Liver (tissue), 8 donors: ENCODE measurements at regions not wholly inside any gene's neighbourhood (a gene's known extent, or its start where the extent isn't known, plus 50 kb on each side); places are given as distances from the start of the nearest gene placed in this dataset.

Source experiments
- DNase-seq: peaks from one replicate; pipeline ENCODE4 v3.0.0-alpha.2; 2017; ENCODE audit warnings: low spot score
- H3K27ac ChIP-seq, 2 donors: one replicate each; pipeline ENCODE4 v1.7.0; 2013; ENCODE audit warnings: inconsistent platforms in 2 of 2, low read length in 2 of 2, control low read depth in 1 of 2, low read depth in 1 of 2, mild to moderate bottlenecking in 1 of 2
- H3K27me3 ChIP-seq, 4 donors: one replicate each; pipeline versions ENCODE4 v1.6.1 to v1.7.0; 2013; ENCODE audit warnings: low read length in 3 of 4, inconsistent platforms in 1 of 4, mild to moderate bottlenecking in 1 of 4, moderate library complexity in 1 of 4; ENCODE audit not compliant: control insufficient read depth in 4 of 4, insufficient read depth in 4 of 4
- H3K36me3 ChIP-seq, 4 donors: one replicate each; pipeline versions ENCODE4 v1.6.1 to v1.7.0; 2013; ENCODE audit warnings: low read length in 3 of 4, mild to moderate bottlenecking in 3 of 4, low read depth in 1 of 4, moderate library complexity in 1 of 4; ENCODE audit not compliant: control insufficient read depth in 4 of 4, insufficient read depth in 3 of 4
- H3K4me1 ChIP-seq, 4 donors: one replicate each; pipeline versions ENCODE4 v1.6.1 to v1.7.0; 2013; ENCODE audit warnings: low read length in 3 of 4, mild to moderate bottlenecking in 3 of 4, moderate library complexity in 1 of 4; ENCODE audit not compliant: control insufficient read depth in 4 of 4, insufficient read depth in 4 of 4
- H3K4me3 ChIP-seq, 3 donors: one replicate each; pipeline versions ENCODE4 v1.6.1 to v1.7.0; 2013; ENCODE audit warnings: low read length in 3 of 3, control low read depth in 1 of 3, low read depth in 1 of 3, mild to moderate bottlenecking in 1 of 3
- H3K9ac ChIP-seq, 2 donors: one replicate each; pipeline ENCODE4 v1.7.0; 2013; ENCODE audit warnings: low read length in 2 of 2, mild to moderate bottlenecking in 2 of 2, moderate library complexity in 2 of 2, control low read depth in 1 of 2, low read depth in 1 of 2
- H3K9me3 ChIP-seq, 4 donors: one replicate each; pipeline versions ENCODE4 v1.6.1 to v1.7.0; 2013; ENCODE audit warnings: low read length in 3 of 4; ENCODE audit not compliant: control insufficient read depth in 4 of 4
- EGR1 ChIP-seq, 2 donors: IDR thresholded peaks; 2 replicates each; pipeline ENCODE4 v1.6.1; 2016 to 2018; ENCODE audit warnings: antibody characterized with exemption in 2 of 2, low read depth in 2 of 2
- FOXA1 ChIP-seq: IDR thresholded peaks from 2 replicates; pipeline ENCODE4 v1.6.1; 2016; ENCODE audit warnings: antibody characterized with exemption
- FOXA2 ChIP-seq: IDR thresholded peaks from 2 replicates; pipeline ENCODE4 v1.6.1; 2016; ENCODE audit warnings: antibody characterized with exemption
- GABPA ChIP-seq, 2 donors: IDR thresholded peaks in 1 of 2; conservative IDR thresholded peaks in 1 of 2; 2 replicates each; pipeline ENCODE4 v1.6.1; 2016; ENCODE audit warnings: antibody characterized with exemption in 2 of 2, mild to moderate bottlenecking in 1 of 2, moderate library complexity in 1 of 2
- HNF4G ChIP-seq: IDR thresholded peaks from 2 replicates; pipeline ENCODE4 v1.6.1; 2016; ENCODE audit warnings: antibody characterized with exemption
- JUND ChIP-seq, 2 donors: IDR thresholded peaks; 2 replicates each; pipeline ENCODE4 v1.6.1; 2016; ENCODE audit warnings: antibody characterized with exemption in 2 of 2
- NR2F2 ChIP-seq: IDR thresholded peaks from 2 replicates; pipeline ENCODE4 v1.6.1; 2016; ENCODE audit warnings: antibody characterized with exemption
- RXRA ChIP-seq, 2 donors: IDR thresholded peaks; 2 replicates each; pipeline ENCODE4 v1.6.1; 2017 to 2018; ENCODE audit warnings: antibody characterized with exemption in 2 of 2, mild to moderate bottlenecking in 1 of 2
- TAF1 ChIP-seq: conservative IDR thresholded peaks from 2 replicates; pipeline ENCODE4 v1.6.1; 2016; ENCODE audit warnings: antibody characterized with exemption, mild to moderate bottlenecking
- YY1 ChIP-seq: IDR thresholded peaks from 2 replicates; pipeline ENCODE4 v1.6.1; 2016; ENCODE audit warnings: antibody characterized with exemption, mild to moderate bottlenecking
- WGBS: extraction: QIAGEN DNeasy Blood & Tissue Kit; methylation state at CpG from one replicate; pipeline ENCODE4 v1.1.7; 2013; 5-methylcytosine and 5-hydroxymethylcytosine counted together
- TF ChIP-seq, protein P1 (sequence below): IDR thresholded peaks from 2 replicates; pipeline ENCODE4 v1.6.1; 2016; ENCODE audit warnings: antibody characterized with exemption
- TF ChIP-seq, protein P2 (sequence below): IDR thresholded peaks from 2 replicates; pipeline ENCODE4 v1.6.1; 2016; ENCODE audit warnings: antibody characterized with exemption
- TF ChIP-seq, protein P3 (sequence below): fragments of 150-350 bp; IDR thresholded peaks from 2 replicates; pipeline ENCODE4 v1.5.1; 2017; ENCODE audit warnings: improper control_type of control experiment, low read depth, low read length; ENCODE audit not compliant: missing input control
- TF ChIP-seq, protein P4 (sequence below): IDR thresholded peaks from 2 replicates; pipeline ENCODE4 v1.6.1; 2016; ENCODE audit warnings: antibody characterized with exemption, mild to moderate bottlenecking
- TF ChIP-seq, protein P5 (sequence below): IDR thresholded peaks from 2 replicates; pipeline ENCODE4 v1.6.1; 2016; ENCODE audit warnings: antibody characterized with exemption
- donor health status: healthy.
- donor health status: healthy.
- donor health status: healthy.
- donor health status: healthy.
- donor health status: healthy.

DNA sequence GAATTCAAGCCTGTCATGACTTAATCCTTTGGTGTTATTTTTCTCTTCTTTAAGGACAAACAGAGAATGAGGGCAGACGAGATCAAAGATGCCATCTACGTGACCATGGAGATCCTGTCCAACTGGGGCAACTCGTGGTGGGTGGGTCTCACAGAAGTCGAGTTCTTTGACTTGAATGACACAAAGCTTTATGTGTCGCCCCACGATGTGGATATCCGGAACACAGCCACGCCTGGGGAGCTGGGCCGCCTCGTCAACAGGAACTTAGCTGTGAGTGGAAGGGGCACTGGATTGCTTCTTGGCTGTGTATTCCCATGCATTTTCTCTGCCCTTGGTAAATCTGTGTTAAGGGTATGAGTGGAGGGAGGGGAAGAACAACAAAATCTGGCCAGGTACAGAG lies 158.7 kb downstream of the KATNIP start:
- no peak overlapping the region for H3K27ac ChIP-seq
- H3K4me1 ChIP-seq: no peaks in the 10 kb centered on the region
- WGBS: 88% methylated on average over 10 of the region's 10 CpGs
- no peaks in the 10 kb centered on the region for H3K9me3 ChIP-seq
- TF ChIP-seq, protein P1, sequence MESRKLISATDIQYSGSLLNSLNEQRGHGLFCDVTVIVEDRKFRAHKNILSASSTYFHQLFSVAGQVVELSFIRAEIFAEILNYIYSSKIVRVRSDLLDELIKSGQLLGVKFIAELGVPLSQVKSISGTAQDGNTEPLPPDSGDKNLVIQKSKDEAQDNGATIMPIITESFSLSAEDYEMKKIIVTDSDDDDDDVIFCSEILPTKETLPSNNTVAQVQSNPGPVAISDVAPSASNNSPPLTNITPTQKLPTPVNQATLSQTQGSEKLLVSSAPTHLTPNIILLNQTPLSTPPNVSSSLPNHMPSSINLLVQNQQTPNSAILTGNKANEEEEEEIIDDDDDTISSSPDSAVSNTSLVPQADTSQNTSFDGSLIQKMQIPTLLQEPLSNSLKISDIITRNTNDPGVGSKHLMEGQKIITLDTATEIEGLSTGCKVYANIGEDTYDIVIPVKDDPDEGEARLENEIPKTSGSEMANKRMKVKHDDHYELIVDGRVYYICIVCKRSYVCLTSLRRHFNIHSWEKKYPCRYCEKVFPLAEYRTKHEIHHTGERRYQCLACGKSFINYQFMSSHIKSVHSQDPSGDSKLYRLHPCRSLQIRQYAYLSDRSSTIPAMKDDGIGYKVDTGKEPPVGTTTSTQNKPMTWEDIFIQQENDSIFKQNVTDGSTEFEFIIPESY: no peak
- TF ChIP-seq FOXA1 (no peak), GABPA (IDR thresholded peaks at IDR 0.05 in 1 of 2, conservative IDR thresholded peaks at IDR 0.05 in 1 of 2) (no peak), YY1 (no peak), TAF1 (no peak), EGR1 (IDR thresholded peaks at IDR 0.05; ENCODE audit: low read depth in 2 of 2) (no peak), JUND (IDR thresholded peaks at IDR 0.05) (no peak)
- no peak overlapping the region for H3K4me3 ChIP-seq
- H3K27me3 ChIP-seq: no peaks in the 10 kb centered on the region
- no peak overlapping the region for H3K9ac ChIP-seq
- no peak for DNase-seq
- peaks cover 0 to 3% (median under 1%) of the 10 kb centered on the region in 4 donors for H3K36me3 ChIP-seq

DNA sequence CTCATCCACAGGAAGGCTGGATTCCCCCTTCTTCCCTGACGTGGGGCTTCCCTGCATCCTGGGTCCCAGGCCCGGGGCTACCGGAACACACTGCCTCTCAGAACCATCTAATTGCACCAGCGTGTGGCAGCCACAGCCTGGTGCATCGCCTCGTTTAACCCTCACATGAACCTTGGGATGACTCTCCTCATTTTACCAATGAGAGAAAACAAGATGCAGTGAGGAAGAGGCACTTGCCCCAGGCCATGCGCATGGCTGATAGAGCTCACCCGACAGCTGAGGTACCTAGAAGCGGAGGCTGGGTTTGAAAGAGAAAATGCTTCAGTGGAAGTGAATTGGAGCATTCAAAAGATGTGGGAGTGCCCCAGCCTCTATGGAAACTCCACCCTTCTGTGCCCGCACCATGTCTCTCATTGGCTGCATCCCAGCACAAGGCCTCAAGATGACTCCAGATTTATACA lies 162.3 kb downstream of the KATNIP start:
- no peak overlapping the region for H3K27ac ChIP-seq
- H3K27me3 ChIP-seq: no peaks in the 10 kb centered on the region
- DNase-seq: no peak
- no peaks in the 10 kb centered on the region for H3K4me1 ChIP-seq
- H3K9me3 ChIP-seq: no peaks in the 10 kb centered on the region
- H3K4me3 ChIP-seq: no peak overlapping the region
- no peak overlapping the region for H3K9ac ChIP-seq
- no peak for TF ChIP-seq HNF4G
- TF ChIP-seq, protein P2, sequence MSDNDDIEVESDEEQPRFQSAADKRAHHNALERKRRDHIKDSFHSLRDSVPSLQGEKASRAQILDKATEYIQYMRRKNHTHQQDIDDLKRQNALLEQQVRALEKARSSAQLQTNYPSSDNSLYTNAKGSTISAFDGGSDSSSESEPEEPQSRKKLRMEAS: no peak
- TF ChIP-seq, protein P3, sequence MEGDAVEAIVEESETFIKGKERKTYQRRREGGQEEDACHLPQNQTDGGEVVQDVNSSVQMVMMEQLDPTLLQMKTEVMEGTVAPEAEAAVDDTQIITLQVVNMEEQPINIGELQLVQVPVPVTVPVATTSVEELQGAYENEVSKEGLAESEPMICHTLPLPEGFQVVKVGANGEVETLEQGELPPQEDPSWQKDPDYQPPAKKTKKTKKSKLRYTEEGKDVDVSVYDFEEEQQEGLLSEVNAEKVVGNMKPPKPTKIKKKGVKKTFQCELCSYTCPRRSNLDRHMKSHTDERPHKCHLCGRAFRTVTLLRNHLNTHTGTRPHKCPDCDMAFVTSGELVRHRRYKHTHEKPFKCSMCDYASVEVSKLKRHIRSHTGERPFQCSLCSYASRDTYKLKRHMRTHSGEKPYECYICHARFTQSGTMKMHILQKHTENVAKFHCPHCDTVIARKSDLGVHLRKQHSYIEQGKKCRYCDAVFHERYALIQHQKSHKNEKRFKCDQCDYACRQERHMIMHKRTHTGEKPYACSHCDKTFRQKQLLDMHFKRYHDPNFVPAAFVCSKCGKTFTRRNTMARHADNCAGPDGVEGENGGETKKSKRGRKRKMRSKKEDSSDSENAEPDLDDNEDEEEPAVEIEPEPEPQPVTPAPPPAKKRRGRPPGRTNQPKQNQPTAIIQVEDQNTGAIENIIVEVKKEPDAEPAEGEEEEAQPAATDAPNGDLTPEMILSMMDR: no peak
- WGBS: 94% methylated on average over 10 of the region's 10 CpGs
- H3K36me3 ChIP-seq: peaks cover 0 to 2% (median 0%) of the 10 kb centered on the region in 4 donors

DNA sequence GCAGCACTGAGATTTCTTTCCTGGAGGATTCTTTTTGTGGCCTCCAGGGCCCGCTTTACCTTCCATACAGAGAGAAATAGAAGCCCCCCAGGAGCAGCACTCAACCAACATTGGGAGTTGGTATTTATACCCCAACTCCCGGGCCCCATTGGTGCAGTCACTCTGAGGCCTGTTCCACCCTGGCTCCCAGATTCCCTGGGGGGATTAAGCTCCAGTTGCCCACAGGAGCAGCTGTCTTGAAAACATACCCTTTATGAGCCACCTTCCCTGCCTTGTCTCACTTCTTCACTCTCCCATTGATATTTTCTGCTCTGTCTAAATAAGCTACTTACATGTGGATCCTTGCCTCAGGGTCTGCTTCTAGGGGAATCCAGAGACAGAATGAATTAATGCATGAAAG lies 167.8 kb downstream of the KATNIP start:
- no peak for DNase-seq
- WGBS: 99% methylated on average over 2 of the region's 2 CpGs
- Histone ChIP-seq H3K4me1 (no peaks in the 10 kb centered on the region), H3K27me3 (no peaks in the 10 kb centered on the region), H3K4me3 (no peak overlapping the region), H3K9ac (no peak overlapping the region), H3K9me3 (no peaks in the 10 kb centered on the region), H3K27ac (no peak overlapping the region), H3K36me3 (no peaks in the 10 kb centered on the region)
- no peak for TF ChIP-seq HNF4G
- TF ChIP-seq NR2F2: no peak
- no peak for TF ChIP-seq TAF1
- TF ChIP-seq, protein P4, sequence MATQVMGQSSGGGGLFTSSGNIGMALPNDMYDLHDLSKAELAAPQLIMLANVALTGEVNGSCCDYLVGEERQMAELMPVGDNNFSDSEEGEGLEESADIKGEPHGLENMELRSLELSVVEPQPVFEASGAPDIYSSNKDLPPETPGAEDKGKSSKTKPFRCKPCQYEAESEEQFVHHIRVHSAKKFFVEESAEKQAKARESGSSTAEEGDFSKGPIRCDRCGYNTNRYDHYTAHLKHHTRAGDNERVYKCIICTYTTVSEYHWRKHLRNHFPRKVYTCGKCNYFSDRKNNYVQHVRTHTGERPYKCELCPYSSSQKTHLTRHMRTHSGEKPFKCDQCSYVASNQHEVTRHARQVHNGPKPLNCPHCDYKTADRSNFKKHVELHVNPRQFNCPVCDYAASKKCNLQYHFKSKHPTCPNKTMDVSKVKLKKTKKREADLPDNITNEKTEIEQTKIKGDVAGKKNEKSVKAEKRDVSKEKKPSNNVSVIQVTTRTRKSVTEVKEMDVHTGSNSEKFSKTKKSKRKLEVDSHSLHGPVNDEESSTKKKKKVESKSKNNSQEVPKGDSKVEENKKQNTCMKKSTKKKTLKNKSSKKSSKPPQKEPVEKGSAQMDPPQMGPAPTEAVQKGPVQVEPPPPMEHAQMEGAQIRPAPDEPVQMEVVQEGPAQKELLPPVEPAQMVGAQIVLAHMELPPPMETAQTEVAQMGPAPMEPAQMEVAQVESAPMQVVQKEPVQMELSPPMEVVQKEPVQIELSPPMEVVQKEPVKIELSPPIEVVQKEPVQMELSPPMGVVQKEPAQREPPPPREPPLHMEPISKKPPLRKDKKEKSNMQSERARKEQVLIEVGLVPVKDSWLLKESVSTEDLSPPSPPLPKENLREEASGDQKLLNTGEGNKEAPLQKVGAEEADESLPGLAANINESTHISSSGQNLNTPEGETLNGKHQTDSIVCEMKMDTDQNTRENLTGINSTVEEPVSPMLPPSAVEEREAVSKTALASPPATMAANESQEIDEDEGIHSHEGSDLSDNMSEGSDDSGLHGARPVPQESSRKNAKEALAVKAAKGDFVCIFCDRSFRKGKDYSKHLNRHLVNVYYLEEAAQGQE: no peak
- TF ChIP-seq, protein P3: no peak
- no peak for TF ChIP-seq FOXA1
- TF ChIP-seq, protein P5, sequence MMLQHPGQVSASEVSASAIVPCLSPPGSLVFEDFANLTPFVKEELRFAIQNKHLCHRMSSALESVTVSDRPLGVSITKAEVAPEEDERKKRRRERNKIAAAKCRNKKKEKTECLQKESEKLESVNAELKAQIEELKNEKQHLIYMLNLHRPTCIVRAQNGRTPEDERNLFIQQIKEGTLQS: no peak
- TF ChIP-seq FOXA2: no peak
- TF ChIP-seq, protein P1: no peak
- TF ChIP-seq EGR1 (IDR thresholded peaks at IDR 0.05; ENCODE audit: low read depth in 2 of 2): no peak
- TF ChIP-seq RXRA (IDR thresholded peaks at IDR 0.05): no peak
- no peak for TF ChIP-seq JUND (IDR thresholded peaks at IDR 0.05)
